ENCODE measurements at regions not wholly inside any gene's neighbourhood (a gene's known extent, or its start where the extent isn't known, plus 50 kb on each side); places are given as distances from the start of the nearest gene placed in this dataset.

- no peak for TF ChIP-seq CTCF (IDR thresholded peaks at IDR 0.05)
- TF ChIP-seq EZH2 (IDR thresholded peaks at IDR 0.05; ENCODE audit: borderline replicate concordance, insufficient read depth, low read depth, low read length, poor library complexity, severe bottlenecking) = no peak
These were observed 225.0 kb upstream of the SEMA3C start for GRCh38 chr7:81143856-81144255.

Measured in B cell (primary cell).